GM12873 (cell line): ENCODE measurements at regions not wholly inside any gene's neighbourhood (a gene's known extent, or its start where the extent isn't known, plus 50 kb on each side); places are given as distances from the start of the nearest gene placed in this dataset.

Source experiments
- CTCF ChIP-seq: IDR thresholded peaks from 2 replicates; pipeline ENCODE4 v1.5.1; 2012; ENCODE audit warnings: low read depth, mild to moderate bottlenecking, moderate library complexity, low read length, control low read depth; ENCODE audit not compliant: insufficient read depth; ENCODE audit errors: missing control alignments

- no peak for TF ChIP-seq CTCF
Observed at GRCh38 chr5:13382232-13382631, 562.3 kb downstream of the DNAH5 start.

GRCh38 chr5:13378091-13378490 lies 566.4 kb downstream of the DNAH5 start:
- TF ChIP-seq CTCF, result no peak

GRCh38 chr5:13359344-13359743 lies 585.1 kb downstream of the DNAH5 start:
- TF ChIP-seq CTCF, result no peak

GRCh38 chr5:13358342-13358741 lies 586.1 kb downstream of the DNAH5 start:
- TF ChIP-seq CTCF, result no peak

DNA sequence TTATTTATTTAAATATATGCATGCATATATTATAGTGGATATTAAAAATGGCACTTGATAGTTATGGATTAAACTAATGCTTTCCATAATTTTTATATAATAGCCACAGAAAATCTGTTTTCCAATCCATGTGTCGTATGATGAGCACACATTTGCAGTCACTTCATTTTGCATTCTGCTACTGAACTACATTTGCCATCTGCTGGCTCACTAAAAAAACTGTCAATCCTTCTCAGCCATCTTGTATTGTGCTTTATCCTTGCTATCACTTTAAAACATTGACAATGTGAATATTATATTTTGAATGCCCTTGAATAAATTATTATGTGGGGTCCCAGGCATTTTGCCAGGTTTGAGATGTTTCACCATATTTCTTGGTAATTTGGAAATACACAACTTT lies 586.6 kb downstream of the DNAH5 start:
- no peak for TF ChIP-seq CTCF

DNA sequence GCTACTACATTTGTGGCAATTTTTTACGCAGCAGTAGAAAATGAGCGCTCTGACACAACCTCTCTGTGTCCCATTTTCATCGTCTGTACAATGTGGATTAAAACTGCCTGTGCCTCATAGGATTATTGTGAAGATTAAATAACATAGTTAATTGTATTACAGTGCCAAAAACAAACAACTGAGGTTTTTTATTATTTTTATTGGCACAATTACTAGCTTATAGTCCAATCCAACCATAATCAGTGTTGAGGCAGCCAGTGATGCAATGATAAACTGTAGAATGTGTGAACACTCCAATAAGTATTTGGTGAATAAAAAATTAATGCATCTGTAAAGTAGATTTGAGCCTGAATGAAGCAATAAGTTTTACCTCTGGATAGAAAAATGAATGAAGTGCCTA lies 588.3 kb downstream of the DNAH5 start:
- no peak for TF ChIP-seq CTCF

DNA sequence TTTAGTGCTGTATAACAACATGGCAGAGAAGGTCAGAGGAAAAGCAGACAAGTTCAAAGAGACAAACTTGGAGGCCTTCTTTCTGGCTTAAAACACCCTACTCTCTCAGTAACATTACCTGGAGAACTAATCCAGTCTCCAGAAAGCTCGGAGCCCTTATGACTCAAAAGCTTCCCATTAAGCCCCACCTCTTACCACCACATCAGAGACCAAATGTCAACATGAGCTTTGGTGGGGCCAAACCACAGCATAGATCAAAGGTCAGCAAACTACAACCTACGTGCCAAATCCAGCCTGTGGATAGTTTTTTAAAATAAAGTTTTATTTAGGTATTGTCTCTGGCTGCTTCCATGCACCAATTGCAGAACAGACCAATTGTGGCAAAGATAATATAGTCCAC lies 589.9 kb downstream of the DNAH5 start:
- no peak for TF ChIP-seq CTCF
